Activated CD4-positive, alpha-beta T cell treated with anti-CD3 and anti-CD28 coated beads, Interleukin-2, amount 50 U/mL, for 1 hour (primary cell): ENCODE measurements at regions not wholly inside any gene's neighbourhood (a gene's known extent, or its start where the extent isn't known, plus 50 kb on each side); places are given as distances from the start of the nearest gene placed in this dataset.
"Not testable (repeated sequence)": the region's sequence is repeated elsewhere in the genome, so short reads cannot be mapped to it uniquely, and the experiment has no call there.

Experiments used
- DNase-seq: peaks from one replicate; pipeline ENCODE4 v3.0.0-alpha.2; 2020

GRCh38 chr21:20459838-20460237 lies 538.4 kb upstream of the NCAM2 start:
- DNase-seq, result no peak

DNA sequence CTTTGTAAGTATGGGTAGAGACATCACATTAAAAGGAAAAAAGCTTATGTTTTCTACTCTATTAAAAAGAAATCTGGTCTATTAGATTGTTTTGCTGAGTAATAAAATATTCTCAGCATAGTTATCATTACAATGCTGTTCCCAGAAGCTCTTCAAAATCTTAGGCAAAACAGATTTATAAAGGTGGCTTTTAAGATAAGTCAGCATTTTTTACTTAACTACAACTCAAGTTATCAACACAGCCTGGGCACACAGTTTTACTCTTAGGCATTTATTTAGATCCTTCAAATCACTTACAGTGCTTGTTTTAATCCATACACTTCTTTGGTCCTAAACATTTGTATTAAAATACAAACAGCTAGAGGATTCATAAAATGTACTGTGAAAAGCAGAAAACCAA lies 534.8 kb upstream of the NCAM2 start:
- DNase-seq, result no peak

DNA sequence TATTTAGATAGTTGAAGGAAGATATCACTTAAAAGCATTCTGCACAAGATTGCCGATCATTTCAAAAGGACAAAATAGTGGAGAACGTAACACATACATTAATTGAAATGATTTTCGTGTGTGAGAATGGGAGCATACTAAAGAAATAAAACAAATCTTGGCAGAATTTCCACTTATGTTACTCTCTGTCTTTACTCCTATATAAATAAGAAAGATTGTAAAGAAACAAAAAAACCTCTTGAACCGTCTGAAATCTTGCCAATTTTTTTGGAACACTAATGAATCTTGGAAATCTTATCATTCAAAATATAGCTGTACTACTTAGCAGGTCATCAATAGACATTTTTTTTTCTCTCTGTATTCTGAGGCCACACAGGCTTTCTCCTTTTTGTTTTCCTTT lies 528.8 kb upstream of the NCAM2 start:
- DNase-seq, result no peak

GRCh38 chr21:20486303-20486702 lies 511.9 kb upstream of the NCAM2 start:
- DNase-seq, result no peak

DNA sequence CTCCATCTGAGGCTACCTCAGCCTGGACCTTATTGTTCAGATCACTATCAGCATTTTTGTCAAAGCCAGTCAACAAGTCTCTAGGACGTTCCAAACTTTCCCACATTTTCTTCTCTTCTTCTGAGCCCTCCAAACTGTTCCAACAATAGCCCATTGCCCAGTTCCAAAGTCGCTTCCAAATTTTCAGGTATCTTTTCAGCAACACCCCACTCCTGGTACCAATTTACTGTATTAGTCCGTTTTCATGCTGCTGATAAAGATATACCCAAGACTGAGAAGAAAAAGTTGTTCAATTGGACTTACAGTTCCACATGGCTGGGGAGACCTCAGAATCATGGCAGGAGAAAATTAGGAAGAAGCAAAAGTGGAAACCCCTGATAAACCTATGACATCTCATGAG lies 495.3 kb upstream of the NCAM2 start:
- not testable (repeated sequence) for DNase-seq

GRCh38 chr21:20507783-20508182 lies 490.4 kb upstream of the NCAM2 start:
- DNase-seq, result no peak

GRCh38 chr21:20511216-20511880 lies 486.9 kb upstream of the NCAM2 start:
- DNase-seq, result no peak

DNA sequence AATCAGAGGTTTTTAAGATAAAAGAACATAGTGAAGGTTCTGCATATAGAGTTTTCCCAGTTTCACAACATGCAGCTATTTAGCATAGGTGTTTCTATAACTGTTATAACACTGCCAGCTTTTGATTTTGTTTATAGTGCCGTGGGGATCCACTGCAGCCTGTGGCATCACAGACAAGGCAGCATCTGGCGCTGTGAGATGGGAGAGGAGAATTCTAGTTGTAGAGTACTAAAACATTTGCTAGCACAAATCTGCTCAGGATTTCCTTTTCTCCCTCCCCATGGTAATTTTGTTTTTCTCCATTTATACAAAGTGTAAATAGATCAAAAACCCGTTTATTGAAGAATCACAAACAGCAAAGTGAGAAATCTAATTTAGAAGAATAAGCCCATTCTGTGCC lies 482.8 kb upstream of the NCAM2 start:
- no peak for DNase-seq

DNA sequence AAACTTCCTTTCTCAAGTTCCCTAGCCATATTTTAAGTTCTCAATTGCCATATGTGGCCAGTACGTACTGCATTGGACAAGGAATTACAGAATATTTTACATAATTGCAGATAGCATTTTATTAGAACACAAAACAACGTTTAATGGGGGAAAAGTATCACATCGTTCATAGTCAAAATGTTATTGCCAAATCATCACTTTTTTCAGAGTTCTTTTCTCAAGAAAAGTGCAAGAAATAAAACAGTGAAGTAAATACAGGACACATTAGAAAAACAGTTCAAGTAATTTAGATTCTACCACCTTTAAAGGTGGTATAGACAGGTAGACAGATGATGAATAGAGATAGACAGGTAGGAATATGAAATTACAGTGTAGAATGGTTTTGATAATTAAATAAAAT lies 479.1 kb upstream of the NCAM2 start:
- DNase-seq, result no peak

DNA sequence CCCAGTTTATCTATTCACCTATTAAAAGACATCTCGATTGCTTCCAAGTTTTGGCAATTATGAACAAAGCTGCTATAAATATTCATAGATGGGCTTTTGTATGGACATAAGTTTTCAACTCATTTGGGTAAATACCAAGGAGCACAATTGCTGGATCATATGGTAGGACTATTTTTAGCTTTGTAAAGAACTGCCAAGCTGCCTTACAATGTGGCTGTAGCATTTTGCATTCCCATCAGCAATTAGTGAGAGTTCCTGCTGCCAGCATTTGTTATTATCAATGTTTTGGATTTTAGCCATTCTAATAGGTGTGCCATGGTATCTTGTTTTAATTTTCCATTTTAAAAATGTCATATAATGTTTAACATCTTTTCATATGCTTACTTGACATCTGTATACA lies 475.6 kb upstream of the NCAM2 start:
- DNase-seq, result no peak

DNA sequence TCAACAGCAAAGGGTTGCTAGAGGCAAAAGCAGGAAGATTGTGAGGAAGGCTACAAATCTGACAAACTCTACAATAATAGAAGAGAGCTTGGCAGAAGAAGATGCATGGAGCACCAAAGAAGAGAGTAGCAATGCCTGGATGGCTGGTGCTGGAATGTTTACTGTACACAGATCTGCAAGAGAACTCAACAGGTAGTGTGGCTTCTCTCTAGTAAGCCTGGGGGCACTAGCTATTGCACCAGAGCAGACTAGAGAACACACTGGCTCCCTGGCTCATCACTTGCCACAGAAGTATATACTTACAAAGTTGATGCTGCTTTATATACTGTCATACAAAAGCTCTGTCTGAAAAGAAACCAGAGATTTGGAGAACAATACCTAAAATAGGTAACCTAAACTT lies 475.0 kb upstream of the NCAM2 start:
- no peak for DNase-seq

DNA sequence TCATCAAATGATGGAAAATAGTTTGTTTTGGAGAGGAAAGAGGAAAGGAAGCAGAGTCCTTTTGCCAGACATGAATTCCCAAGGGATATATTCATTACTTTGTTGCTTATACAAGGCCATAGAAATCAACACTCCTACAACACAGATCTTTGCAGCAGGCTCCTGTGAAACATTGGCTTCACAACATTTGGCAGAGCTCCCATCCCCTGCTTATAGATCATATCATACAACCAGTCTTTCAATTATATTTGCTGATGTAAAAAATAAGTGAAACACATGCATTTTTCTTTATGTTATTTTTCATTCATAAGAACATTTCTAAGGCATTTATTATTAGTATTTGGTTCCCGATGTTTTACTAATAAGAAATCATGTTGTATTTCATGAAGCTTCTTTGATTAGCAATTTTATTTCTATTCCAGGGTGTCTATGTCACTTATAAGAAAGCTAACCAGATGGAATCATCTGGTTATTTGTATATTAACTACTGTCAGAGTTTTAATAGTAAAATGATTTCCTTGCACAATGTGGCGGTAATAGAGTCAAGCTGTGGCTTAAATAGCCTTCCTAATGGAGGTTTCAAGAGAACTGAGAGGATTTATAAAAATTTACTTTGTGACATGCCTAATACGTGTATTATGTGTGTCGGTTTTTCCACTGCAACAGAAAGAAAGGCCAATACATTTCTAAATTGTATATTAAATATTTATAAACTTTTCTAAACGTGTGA lies 470.3 kb upstream of the NCAM2 start:
- no peak for DNase-seq

- DNase-seq, result no peak
Measured at GRCh38 chr21:20537130-20537529, 461.1 kb upstream of the NCAM2 start.

- DNase-seq, result no peak
Measured at GRCh38 chr21:20538039-20538658, 460.1 kb upstream of the NCAM2 start.

- no peak for DNase-seq
Measured at GRCh38 chr21:20545454-20545853, 452.8 kb upstream of the NCAM2 start.

DNA sequence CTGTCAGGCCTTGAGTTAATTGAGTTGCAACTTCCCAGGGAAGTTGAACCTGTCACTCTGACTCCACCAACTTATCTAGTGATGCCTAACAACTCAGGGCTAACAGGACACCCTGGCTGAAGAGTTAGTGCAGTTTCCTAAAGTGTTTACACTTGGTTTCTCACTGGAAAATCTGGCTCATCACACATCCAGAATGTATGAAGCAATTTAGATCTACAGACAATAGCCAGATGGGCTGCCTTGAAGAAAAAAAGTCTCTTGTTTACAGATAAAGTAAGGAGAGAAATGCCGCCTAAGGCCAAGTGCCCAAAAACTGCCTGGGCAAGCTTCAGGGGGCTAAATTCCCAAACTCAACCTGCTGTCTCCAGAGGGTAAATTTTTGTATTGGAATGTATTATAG lies 446.3 kb upstream of the NCAM2 start:
- no peak for DNase-seq

- DNase-seq, result no peak
Measured at GRCh38 chr21:20554785-20555184, 443.4 kb upstream of the NCAM2 start.

DNA sequence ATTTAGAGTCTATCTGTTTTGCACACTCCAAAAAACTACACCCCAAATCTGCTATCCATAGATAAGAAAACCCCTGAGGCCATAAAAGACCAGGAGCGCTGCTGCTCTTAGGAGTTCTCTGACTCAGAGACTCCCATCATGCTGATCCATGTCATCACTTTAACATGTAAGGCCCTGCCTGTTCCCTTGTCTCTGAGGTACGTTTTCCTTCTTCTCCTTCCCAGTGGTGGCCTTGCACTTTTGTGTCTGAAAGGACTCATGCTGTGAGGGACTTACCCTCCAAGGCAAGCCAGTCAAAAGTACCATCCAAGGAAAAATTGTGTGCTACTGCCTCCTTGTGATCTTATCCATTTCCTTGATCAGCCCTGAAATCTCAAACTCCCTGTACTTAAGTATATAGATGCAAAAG lies 427.4 kb upstream of the NCAM2 start:
- DNase-seq, result no peak

DNA sequence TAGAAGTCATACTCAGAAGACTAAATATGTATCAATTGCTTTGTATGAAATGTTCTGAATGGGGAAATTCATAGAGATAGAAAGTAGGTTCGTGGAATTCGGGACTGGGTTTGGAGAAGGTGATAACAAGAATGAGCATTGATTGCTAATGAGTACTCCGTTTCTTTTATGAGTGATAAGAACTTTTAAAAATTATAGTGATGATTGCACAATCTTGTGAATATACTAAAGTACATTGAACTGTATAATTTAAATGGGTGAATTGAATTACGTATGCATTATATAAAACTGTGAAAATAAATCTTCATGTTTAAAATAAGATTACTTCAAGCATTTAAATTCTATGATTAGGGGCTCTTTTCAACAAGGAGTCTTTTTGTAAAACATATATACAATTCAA lies 425.6 kb upstream of the NCAM2 start:
- DNase-seq, result no peak

GRCh38 chr21:20581361-20581760 lies 416.8 kb upstream of the NCAM2 start:
- DNase-seq, result no peak

DNA sequence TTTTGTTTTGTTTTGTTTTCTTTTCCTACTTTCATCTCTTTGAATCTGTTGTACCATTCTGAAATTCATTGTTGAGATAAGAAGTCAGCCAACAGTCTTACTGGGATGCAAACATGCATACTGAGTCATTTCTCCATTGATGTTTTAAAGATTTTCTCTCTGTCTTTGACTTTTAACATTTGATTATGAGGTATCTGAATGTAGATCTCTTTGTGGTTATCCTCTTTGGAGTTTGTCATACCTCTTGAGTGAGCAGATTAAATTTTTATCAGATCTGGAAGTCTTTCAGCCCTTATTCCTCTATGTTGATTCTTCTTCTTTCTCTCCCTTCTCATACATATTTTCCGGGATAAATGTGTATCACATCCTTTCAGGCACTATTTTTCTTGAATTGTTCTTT lies 406.9 kb upstream of the NCAM2 start:
- DNase-seq, result no peak

DNA sequence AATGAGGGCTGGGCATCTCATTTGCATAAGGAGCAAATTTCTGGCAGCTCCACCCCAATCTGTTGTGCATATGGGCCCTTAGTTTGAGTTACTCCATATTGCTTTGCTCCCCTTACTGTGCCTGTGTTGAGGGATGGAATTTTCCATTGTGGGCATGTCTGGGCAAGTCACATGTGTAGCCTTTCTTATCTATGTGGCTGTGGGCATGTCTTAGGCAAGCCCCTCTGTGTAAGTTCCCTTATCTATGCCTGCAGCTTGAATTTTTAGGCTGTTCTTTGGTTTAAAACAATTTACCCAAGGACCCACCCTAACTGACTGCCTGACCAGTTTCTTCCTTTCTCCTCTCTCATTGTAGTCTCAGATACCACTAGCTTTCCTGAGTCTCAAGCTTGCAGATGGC lies 405.7 kb upstream of the NCAM2 start:
- no peak for DNase-seq

DNA sequence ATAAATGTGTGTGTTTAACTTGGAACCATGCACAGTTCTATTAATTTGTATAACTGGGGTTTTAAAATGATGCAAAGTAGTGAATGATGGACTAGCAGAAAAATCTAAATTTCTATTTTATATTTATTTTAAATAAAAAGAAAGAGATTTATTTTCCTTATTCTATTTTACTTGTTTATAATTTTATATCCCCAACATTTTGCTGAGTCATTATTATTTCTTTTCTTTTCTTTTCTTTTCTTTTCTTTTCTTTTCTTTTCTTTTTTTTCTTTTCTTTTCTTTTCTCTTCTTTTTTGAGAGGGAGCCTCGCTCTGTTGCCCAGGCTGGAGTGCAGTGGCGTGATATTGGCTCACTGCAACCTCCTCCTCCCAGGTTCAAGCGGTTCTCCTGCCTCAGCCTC lies 395.0 kb upstream of the NCAM2 start:
- DNase-seq, result no peak

- no peak for DNase-seq
Measured at GRCh38 chr21:20611008-20611407, 387.2 kb upstream of the NCAM2 start.

- DNase-seq, result no peak
Measured at GRCh38 chr21:20613654-20614053, 384.6 kb upstream of the NCAM2 start.
